ENCODE measurements at regions not wholly inside any gene's neighbourhood (a gene's known extent, or its start where the extent isn't known, plus 50 kb on each side); places are given as distances from the start of the nearest gene placed in this dataset.

GRCh38 chrX:14359727-14360126 is 169.6 kb upstream of the GLRA2 start:
- TF ChIP-seq POLR2AphosphoS5 (IDR thresholded peaks at IDR 0.05; ENCODE audit: insufficient read depth, low read depth, low read length) (no peak), GATA2 (IDR thresholded peaks at IDR 0.05; ENCODE audit: insufficient read depth, insufficient read length, low read depth, low read length) (no peak), MAX (IDR thresholded peaks at IDR 0.05; ENCODE audit: insufficient read depth, insufficient read length) (no peak), EZH2 (IDR thresholded peaks at IDR 0.05; ENCODE audit: borderline replicate concordance, low read depth, low read length, severe bottlenecking) (no peak), JUN (IDR thresholded peaks at IDR 0.05; ENCODE audit: borderline replicate concordance, insufficient read depth, insufficient read length, low read depth) (no peak)
- Histone ChIP-seq H4K20me1 (replicated peaks; ENCODE audit: control insufficient read depth, extremely low read depth, insufficient read depth, low read length) (no peaks in the 10 kb centered on the region), H3K27ac (ENCODE audit: insufficient read depth, low read depth, low read length) (no peak overlapping the region), H3K4me3 (replicated peaks in 1 of 3; ENCODE audit: insufficient read depth in 1 of 3, low read depth in 1 of 3, low read length in 3 of 3) (no peak overlapping the region), H3K36me3 (ENCODE audit: control insufficient read depth in 2 of 2, extremely low read depth in 1 of 2, insufficient read depth in 2 of 2, low read length in 2 of 2) (no peaks in the 10 kb centered on the region), H3K4me1 (ENCODE audit: control insufficient read depth, extremely low read depth, insufficient read depth, low read length) (no peaks in the 10 kb centered on the region), H3K9ac (replicated peaks; ENCODE audit: extremely low read depth, insufficient read depth, low read length) (no peak overlapping the region), H2AFZ (ENCODE audit: low read depth, low read length) (no peak overlapping the region), H3K9me1 (replicated peaks; ENCODE audit: control insufficient read depth, extremely low read depth, insufficient read depth, low read length) (no peaks in the 10 kb centered on the region), H3K79me2 (ENCODE audit: control insufficient read depth, insufficient read depth, low read length) (no peaks in the 10 kb centered on the region), H3K9me3 (replicated peaks; ENCODE audit: control insufficient read depth, insufficient read depth, low read length) (no peaks in the 10 kb centered on the region), H3K4me2 (ENCODE audit: insufficient read depth, low read length) (no peak overlapping the region), H3K27me3 (ENCODE audit: control insufficient read depth in 2 of 2, insufficient read depth in 2 of 2, low read length in 2 of 2) (no peaks in the 10 kb centered on the region)
- no peak for FAIRE-seq
- ChIA-PET POLR2A (no interaction called here), CTCF (no interaction called here)
- dilution Hi-C loops (cut with MboI; ENCODE audit: extremely low pct_ligation_motif_present, low sequenced_read_pairs) = no loop called here
- DNase-seq (ENCODE audit: low read depth, low spot score) = no peak
- intact Hi-C loops (cut with micrococcal nuclease) = no loop called here
- BruUV-seq (replicated peaks) = no TSS peak

DNA sequence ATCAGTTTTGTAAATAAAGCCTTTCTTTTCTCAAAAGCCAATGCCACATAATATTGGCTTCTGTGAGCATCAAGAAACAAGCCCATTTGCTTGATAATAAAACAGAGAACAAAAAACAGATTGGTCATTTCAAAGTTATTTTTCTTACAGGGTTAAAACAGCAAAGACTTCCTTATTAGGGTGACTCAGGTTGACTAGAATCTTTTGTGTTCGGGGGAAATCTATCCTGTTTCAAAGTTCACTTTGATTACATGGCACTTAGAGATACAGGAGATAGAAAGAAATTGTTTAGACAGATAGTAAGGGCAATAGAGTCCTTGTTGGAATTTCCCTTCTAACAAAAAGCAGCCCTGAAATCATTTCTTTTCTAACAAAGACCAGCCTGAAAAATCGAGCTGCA is 170.0 kb upstream of the GLRA2 start:
- Histone ChIP-seq H3K36me3 (ENCODE audit: control insufficient read depth in 2 of 2, extremely low read depth in 1 of 2, insufficient read depth in 2 of 2, low read length in 2 of 2) (no peaks in the 10 kb centered on the region), H3K9me3 (replicated peaks; ENCODE audit: control insufficient read depth, insufficient read depth, low read length) (no peaks in the 10 kb centered on the region), H3K9me1 (replicated peaks; ENCODE audit: control insufficient read depth, extremely low read depth, insufficient read depth, low read length) (no peaks in the 10 kb centered on the region), H3K4me3 (replicated peaks in 1 of 3; ENCODE audit: insufficient read depth in 1 of 3, low read depth in 1 of 3, low read length in 3 of 3) (no peak overlapping the region), H2AFZ (ENCODE audit: low read depth, low read length) (no peak overlapping the region), H3K4me2 (ENCODE audit: insufficient read depth, low read length) (no peak overlapping the region), H3K79me2 (ENCODE audit: control insufficient read depth, insufficient read depth, low read length) (no peaks in the 10 kb centered on the region), H3K9ac (replicated peaks; ENCODE audit: extremely low read depth, insufficient read depth, low read length) (no peak overlapping the region), H4K20me1 (replicated peaks; ENCODE audit: control insufficient read depth, extremely low read depth, insufficient read depth, low read length) (no peaks in the 10 kb centered on the region), H3K27me3 (ENCODE audit: control insufficient read depth in 2 of 2, insufficient read depth in 2 of 2, low read length in 2 of 2) (no peaks in the 10 kb centered on the region), H3K27ac (ENCODE audit: insufficient read depth, low read depth, low read length) (no peak overlapping the region), H3K4me1 (ENCODE audit: control insufficient read depth, extremely low read depth, insufficient read depth, low read length) (no peaks in the 10 kb centered on the region)
- FAIRE-seq (no peak), DNase-seq (ENCODE audit: low read depth, low spot score) (no peak)
- dilution Hi-C loops (cut with MboI; ENCODE audit: extremely low pct_ligation_motif_present, low sequenced_read_pairs) (no loop called here), intact Hi-C loops (cut with micrococcal nuclease) (no loop called here)
- ChIA-PET POLR2A (no interaction called here), CTCF (no interaction called here)
- no TSS peak for BruUV-seq (replicated peaks)
- TF ChIP-seq, protein P1, sequence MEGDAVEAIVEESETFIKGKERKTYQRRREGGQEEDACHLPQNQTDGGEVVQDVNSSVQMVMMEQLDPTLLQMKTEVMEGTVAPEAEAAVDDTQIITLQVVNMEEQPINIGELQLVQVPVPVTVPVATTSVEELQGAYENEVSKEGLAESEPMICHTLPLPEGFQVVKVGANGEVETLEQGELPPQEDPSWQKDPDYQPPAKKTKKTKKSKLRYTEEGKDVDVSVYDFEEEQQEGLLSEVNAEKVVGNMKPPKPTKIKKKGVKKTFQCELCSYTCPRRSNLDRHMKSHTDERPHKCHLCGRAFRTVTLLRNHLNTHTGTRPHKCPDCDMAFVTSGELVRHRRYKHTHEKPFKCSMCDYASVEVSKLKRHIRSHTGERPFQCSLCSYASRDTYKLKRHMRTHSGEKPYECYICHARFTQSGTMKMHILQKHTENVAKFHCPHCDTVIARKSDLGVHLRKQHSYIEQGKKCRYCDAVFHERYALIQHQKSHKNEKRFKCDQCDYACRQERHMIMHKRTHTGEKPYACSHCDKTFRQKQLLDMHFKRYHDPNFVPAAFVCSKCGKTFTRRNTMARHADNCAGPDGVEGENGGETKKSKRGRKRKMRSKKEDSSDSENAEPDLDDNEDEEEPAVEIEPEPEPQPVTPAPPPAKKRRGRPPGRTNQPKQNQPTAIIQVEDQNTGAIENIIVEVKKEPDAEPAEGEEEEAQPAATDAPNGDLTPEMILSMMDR (IDR thresholded peaks at IDR 0.05; ENCODE audit: extremely low read depth in 1 of 2, insufficient read depth in 1 of 2, low read depth in 1 of 2, low read length in 2 of 2) = no peak
- no peak for TF ChIP-seq JUN (IDR thresholded peaks at IDR 0.05; ENCODE audit: borderline replicate concordance, insufficient read depth, insufficient read length, low read depth)
- no peak for TF ChIP-seq MYC (IDR thresholded peaks at IDR 0.05; ENCODE audit: low read depth, low read length)
- no peak for TF ChIP-seq MAX (IDR thresholded peaks at IDR 0.05; ENCODE audit: insufficient read depth, insufficient read length)
- TF ChIP-seq EZH2 (IDR thresholded peaks at IDR 0.05; ENCODE audit: borderline replicate concordance, low read depth, low read length, severe bottlenecking) = no peak
- no peak for TF ChIP-seq POLR2AphosphoS5 (IDR thresholded peaks at IDR 0.05; ENCODE audit: insufficient read depth, low read depth, low read length)
- no peak for TF ChIP-seq GATA2 (IDR thresholded peaks at IDR 0.05; ENCODE audit: insufficient read depth, insufficient read length, low read depth, low read length)
- no peak for TF ChIP-seq FOS (IDR thresholded peaks at IDR 0.05; ENCODE audit: borderline replicate concordance, insufficient read depth, low read length)
- no peak for TF ChIP-seq POLR2A (IDR thresholded peaks at IDR 0.05; ENCODE audit: low read depth, low read length)

Data from endothelial cell of umbilical vein (primary cell).